ENCODE measurements at regions not wholly inside any gene's neighbourhood (a gene's known extent, or its start where the extent isn't known, plus 50 kb on each side); places are given as distances from the start of the nearest gene placed in this dataset.

- Mint-ChIP-seq H3K27me3 (ENCODE audit: insufficient read depth, unreplicated experiment) (no peaks in the 10 kb centered on the region), H3K27ac (ENCODE audit: unreplicated experiment) (no peak overlapping the region), H3K4me1 (ENCODE audit: low read depth, unreplicated experiment) (no peaks in the 10 kb centered on the region), H3K9me3 (ENCODE audit: unreplicated experiment) (no peaks in the 10 kb centered on the region), H3K36me3 (ENCODE audit: insufficient read depth, unreplicated experiment) (no peaks in the 10 kb centered on the region), H3K4me3 (ENCODE audit: unreplicated experiment) (no peak overlapping the region)
- no peak for TF ChIP-seq CTCF (IDR thresholded peaks at IDR 0.05; ENCODE audit: insufficient read depth in 1 of 2, low read depth in 1 of 2, low read length in 1 of 2, severe bottlenecking in 1 of 2, unreplicated experiment in 1 of 2)
- intact Hi-C loops (cut with micrococcal nuclease; ENCODE audit: unreplicated experiment), result no loop called here
- ChIA-PET CTCF (no interaction called here), POLR2A (no interaction called here)
- no TSS peak for BruUV-seq (replicated peaks)
- Histone ChIP-seq H3K4me3 (ENCODE audit: low read depth, low read length) (no peak overlapping the region), H3K4me1 (no peaks in the 10 kb centered on the region), H3K36me3 (ENCODE audit: control insufficient read depth, insufficient read depth, low read length) (no peaks in the 10 kb centered on the region), H3K9me3 (no peaks in the 10 kb centered on the region), H3K27me3 (replicated peaks; ENCODE audit: control insufficient read depth, insufficient read depth, low read length) (no peaks in the 10 kb centered on the region)
- DNase-seq, result no peak
These were observed 157.8 kb upstream of the SGO1 start for GRCh38 chr3:20343790-20344189.

- H3K4me1 Mint-ChIP-seq (ENCODE audit: low read depth, unreplicated experiment), result no peaks in the 10 kb centered on the region
- BruUV-seq (replicated peaks), result no TSS peak
- TF ChIP-seq CTCF (IDR thresholded peaks at IDR 0.05; ENCODE audit: insufficient read depth in 1 of 2, low read depth in 1 of 2, low read length in 1 of 2, severe bottlenecking in 1 of 2, unreplicated experiment in 1 of 2), result peak; percentile 84 to 85
- no peaks in the 10 kb centered on the region for H3K9me3 Mint-ChIP-seq (ENCODE audit: unreplicated experiment)
- H3K4me3 ChIP-seq (ENCODE audit: low read depth, low read length), result no peak overlapping the region
- H3K36me3 Mint-ChIP-seq (ENCODE audit: insufficient read depth, unreplicated experiment), result no peaks in the 10 kb centered on the region
- H3K4me1 ChIP-seq, result peaks cover 11% of the 10 kb centered on the region
- POLR2A ChIA-PET, result no interaction called here
- intact Hi-C loops (cut with micrococcal nuclease; ENCODE audit: unreplicated experiment), result loop anchor here (1.0 to 2.0 kb wide), 7 partner anchors 115 to 1144 kb away; no protein-coding TSS in a partner anchor
- H3K9me3 ChIP-seq, result no peaks in the 10 kb centered on the region
- H3K36me3 ChIP-seq (ENCODE audit: control insufficient read depth, insufficient read depth, low read length), result no peaks in the 10 kb centered on the region
- H3K27ac Mint-ChIP-seq (ENCODE audit: unreplicated experiment), result no peak overlapping the region
- CTCF ChIA-PET, result no interaction called here
- H3K27me3 Mint-ChIP-seq (ENCODE audit: insufficient read depth, unreplicated experiment), result no peaks in the 10 kb centered on the region
- H3K27me3 ChIP-seq (replicated peaks; ENCODE audit: control insufficient read depth, insufficient read depth, low read length), result no peaks in the 10 kb centered on the region
- no peak overlapping the region for H3K4me3 Mint-ChIP-seq (ENCODE audit: unreplicated experiment)
- DNase-seq, result peak; percentile 63 to 79
These were observed 154.4 kb upstream of the SGO1 start for GRCh38 chr3:20340324-20340928.

- Mint-ChIP-seq H3K4me3 (ENCODE audit: unreplicated experiment) (no peak overlapping the region), H3K36me3 (ENCODE audit: insufficient read depth, unreplicated experiment) (no peaks in the 10 kb centered on the region), H3K9me3 (ENCODE audit: unreplicated experiment) (no peaks in the 10 kb centered on the region), H3K27ac (ENCODE audit: unreplicated experiment) (no peak overlapping the region), H3K27me3 (ENCODE audit: insufficient read depth, unreplicated experiment) (no peaks in the 10 kb centered on the region), H3K4me1 (ENCODE audit: low read depth, unreplicated experiment) (no peaks in the 10 kb centered on the region)
- POLR2A ChIA-PET, result no interaction called here
- Histone ChIP-seq H3K4me3 (ENCODE audit: low read depth, low read length) (no peak overlapping the region), H3K9me3 (no peaks in the 10 kb centered on the region), H3K27me3 (replicated peaks; ENCODE audit: control insufficient read depth, insufficient read depth, low read length) (no peaks in the 10 kb centered on the region), H3K4me1 (peaks cover 11% of the 10 kb centered on the region), H3K36me3 (ENCODE audit: control insufficient read depth, insufficient read depth, low read length) (no peaks in the 10 kb centered on the region)
- intact Hi-C loops (cut with micrococcal nuclease; ENCODE audit: unreplicated experiment), result no loop called here
- no peak for TF ChIP-seq CTCF (IDR thresholded peaks at IDR 0.05; ENCODE audit: insufficient read depth in 1 of 2, low read depth in 1 of 2, low read length in 1 of 2, severe bottlenecking in 1 of 2, unreplicated experiment in 1 of 2)
- no peak for DNase-seq
- CTCF ChIA-PET, result no interaction called here
- BruUV-seq (replicated peaks), result no TSS peak
These were observed 150.6 kb upstream of the SGO1 start for GRCh38 chr3:20336572-20336971.

Data from Caco-2 (cell line).